IMR-90 (cell line): ENCODE measurements at regions not wholly inside any gene's neighbourhood (a gene's known extent, or its start where the extent isn't known, plus 50 kb on each side); places are given as distances from the start of the nearest gene placed in this dataset.

Experiments used
- ATAC-seq: fragments of 200-7000 bp; cut with Tn5 transposase; 2 replicates; pipeline ENCODE4 v1.9.1; 2020; ENCODE audit warnings: low read depth, mild to moderate bottlenecking, moderate library complexity
- BruUV-seq: library from RNA; stranded (reverse); fragments of 400-500 nt; replicated peaks from 2 replicates; lab custom pipeline; 2021; lab: Mats Ljungman, UMichigan
- CTCF ChIA-PET: fragments of 300-600 bp; formaldehyde crosslinking; extraction: SDS; loops from one replicate; lab custom pipeline; 2021; ENCODE audit warnings: antibody characterized with exemption; lab: Yijun Ruan, JAX
- POLR2A ChIA-PET: fragments of 300-600 bp; sonication (Branson Sonifier 250); formaldehyde crosslinking; loops from one replicate; lab custom pipeline; 2022; ENCODE audit warnings: antibody characterized with exemption; ENCODE audit not compliant: unreplicated experiment; lab: Charles Lee
- DNase-seq: peaks from one replicate; pipeline ENCODE4 v3.0.0; 2013
- H2AFZ ChIP-seq: replicated peaks from 2 replicates; pipeline ENCODE3; 2013; ENCODE audit warnings: low read length, mild to moderate bottlenecking; ENCODE audit not compliant: poor library complexity
- H2AK5ac ChIP-seq: 2 replicates; pipeline ENCODE4 v1.6.1; 2013; ENCODE audit warnings: low read depth, low read length, inconsistent platforms
- H2AK9ac ChIP-seq: replicated peaks from 2 replicates; pipeline ENCODE3; 2013; ENCODE audit warnings: mild to moderate bottlenecking, low read depth, low read length, moderate library complexity; ENCODE audit not compliant: poor library complexity
- H2BK120ac ChIP-seq: 2 replicates; pipeline ENCODE4 v1.6.1; 2013; ENCODE audit warnings: low read depth, low read length, inconsistent platforms
- H2BK15ac ChIP-seq: 3 replicates; pipeline ENCODE4 v1.6.1; 2013; ENCODE audit warnings: low read depth, low read length, inconsistent platforms
- H2BK20ac ChIP-seq: 2 replicates; pipeline ENCODE4 v1.6.1; 2013; ENCODE audit warnings: low read depth, mild to moderate bottlenecking, inconsistent platforms, low read length, moderate library complexity
- H2BK5ac ChIP-seq: 2 replicates; pipeline ENCODE4 v1.6.1; 2013; ENCODE audit warnings: mild to moderate bottlenecking, low read depth, low read length, inconsistent platforms; ENCODE audit not compliant: poor library complexity, severe bottlenecking
- H3K14ac ChIP-seq: replicated peaks from 2 replicates; pipeline ENCODE4 v1.6.1; 2013; ENCODE audit warnings: low read depth, low read length, inconsistent platforms
- H3K18ac ChIP-seq: 2 replicates; pipeline ENCODE4 v1.6.1; 2013; ENCODE audit warnings: low read depth, low read length, control low read depth
- H3K23ac ChIP-seq: 2 replicates; pipeline ENCODE4 v1.6.1; 2013; ENCODE audit warnings: low read depth, low read length, inconsistent platforms
- H3K27ac ChIP-seq: 2 replicates; pipeline ENCODE4 v1.5.1; 2013; ENCODE audit warnings: mild to moderate bottlenecking, control low read depth, low read length; ENCODE audit not compliant: insufficient read depth
- H3K27me3 ChIP-seq: 2 replicates; pipeline ENCODE4 v1.6.1; 2013; ENCODE audit warnings: low read length; ENCODE audit not compliant: control insufficient read depth, insufficient read depth
- H3K36me3 ChIP-seq: 2 replicates; pipeline ENCODE4 v1.6.1; 2013; ENCODE audit warnings: low read length, mixed read lengths; ENCODE audit not compliant: control insufficient read depth, insufficient read depth
- H3K4ac ChIP-seq: 2 replicates; pipeline ENCODE4 v1.6.1; 2013; ENCODE audit warnings: low read depth, low read length, inconsistent platforms
- H3K4me1 ChIP-seq: 2 replicates; pipeline ENCODE4 v1.6.1; 2013; ENCODE audit warnings: low read length, mixed read lengths; ENCODE audit not compliant: control insufficient read depth, insufficient read depth
- H3K4me2 ChIP-seq: 2 replicates; pipeline ENCODE4 v1.6.1; 2013; ENCODE audit warnings: low read depth, mild to moderate bottlenecking, control low read depth, low read length, moderate library complexity
- H3K4me3 ChIP-seq: 2 replicates; pipeline ENCODE4 v1.5.1; 2013; ENCODE audit warnings: low read depth, mild to moderate bottlenecking, control low read depth, low read length, moderate library complexity; ENCODE audit not compliant: insufficient read depth
- H3K56ac ChIP-seq: 2 replicates; pipeline ENCODE4 v1.6.1; 2013; ENCODE audit warnings: low read length, inconsistent platforms; ENCODE audit not compliant: insufficient read depth; ENCODE audit errors: extremely low read depth
- H3K79me1 ChIP-seq, 2 experiments: 2 replicates each; pipeline ENCODE4 v1.6.1; 2013; ENCODE audit warnings: low read length in 2 of 2, inconsistent platforms in 1 of 2, low read depth in 1 of 2
- H3K9ac ChIP-seq: 2 replicates; pipeline ENCODE4 v1.6.1; 2013; ENCODE audit warnings: low read depth, low read length, control low read depth
- H3K9me1 ChIP-seq: 2 replicates; pipeline ENCODE4 v1.6.1; 2013; ENCODE audit warnings: low read length, inconsistent platforms; ENCODE audit not compliant: insufficient read depth
- H3K9me3 ChIP-seq: 2 replicates; pipeline ENCODE4 v1.6.1; 2013; ENCODE audit warnings: low read length; ENCODE audit not compliant: control insufficient read depth, insufficient read depth
- H4K20me1 ChIP-seq: 2 replicates; pipeline ENCODE4 v1.6.1; 2013; ENCODE audit warnings: low read length, inconsistent platforms; ENCODE audit not compliant: insufficient read depth
- H4K5ac ChIP-seq: 2 replicates; pipeline ENCODE4 v1.6.1; 2013; ENCODE audit warnings: mild to moderate bottlenecking, low read depth, low read length, control low read depth
- H4K8ac ChIP-seq, 2 experiments: 2 replicates each; pipeline ENCODE4 v1.6.1; 2013; ENCODE audit warnings: low read depth in 2 of 2, low read length in 2 of 2, control low read depth in 1 of 2, inconsistent platforms in 1 of 2
- H4K91ac ChIP-seq: 2 replicates; pipeline ENCODE4 v1.6.1; 2013; ENCODE audit warnings: low read depth, low read length, inconsistent platforms; ENCODE audit not compliant: insufficient read depth
- RAD21 ChIP-seq: IDR thresholded peaks from 2 replicates; pipeline ENCODE4 v1.6.1; 2012; ENCODE audit warnings: low read length, improper control_type of control experiment
- WGBS, 2 experiments: methylation state at CpG; one replicate each; pipeline versions ENCODE4 v1.1.5 to v1.1.7; 2013; ENCODE audit warnings: missing lambda C conversion rate in 2 of 2; ENCODE audit not compliant: insufficient read length in 1 of 2; ENCODE audit errors: extremely low coverage in 2 of 2; 5-methylcytosine and 5-hydroxymethylcytosine counted together
- dilution Hi-C: fragments of 300-500 bp; cut with HindIII; formaldehyde crosslinking; loops from one replicate; pipeline ENCODE4 v1.14.3; 2018; ENCODE audit warnings: low sequenced_read_pairs; ENCODE audit not compliant: unreplicated experiment
- in situ Hi-C: fragments of 300-500 bp; cut with MboI; formaldehyde crosslinking; loops from 3 replicates; pipeline ENCODE4 v1.14.3; 2019; ENCODE audit warnings: low sequenced_read_pairs, inconsistent platforms, mixed read lengths
- intact Hi-C: fragments of 100-400 bp; cut with micrococcal nuclease; formaldehyde crosslinking; loops from 2 replicates; pipeline ENCODE4 v1.10.0; 2022

DNA sequence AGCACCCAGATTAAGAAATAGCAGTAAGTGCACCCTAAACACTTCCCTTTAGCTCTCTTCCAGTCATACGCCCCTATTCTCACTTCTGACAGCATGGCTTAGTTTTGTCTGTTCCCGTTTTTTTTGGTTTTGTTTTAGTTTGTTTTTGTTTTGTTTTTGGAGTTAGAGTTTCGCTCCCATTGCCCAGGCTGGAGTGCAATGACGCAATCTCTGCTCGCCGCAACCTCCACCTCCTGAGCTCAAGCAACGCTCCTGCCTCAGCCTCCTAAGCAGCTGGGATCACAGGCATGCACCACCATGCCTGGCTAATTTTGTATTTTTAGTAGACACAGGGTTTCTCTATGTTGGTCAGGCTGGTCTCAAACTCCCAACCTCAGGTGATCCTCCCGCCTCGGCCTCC, 2067.7 kb downstream of the SUCLG1 start:
- dilution Hi-C loops: no loop called here
- H3K4me1 ChIP-seq: no peaks in the 10 kb centered on the region
- no peak overlapping the region for H3K56ac ChIP-seq
- ChIA-PET CTCF (no interaction called here), POLR2A (no interaction called here)
- no peaks in the 10 kb centered on the region for H3K79me1 ChIP-seq
- H3K9ac ChIP-seq: no peak overlapping the region
- no peak overlapping the region for H2BK15ac ChIP-seq
- H4K91ac ChIP-seq: no peak overlapping the region
- no peak overlapping the region for H3K27ac ChIP-seq
- no peak overlapping the region for H2BK120ac ChIP-seq
- WGBS, 2 experiments: no CpG with 5 or more reads among the region's 9 CpGs
- TF ChIP-seq RAD21: no peak
- ATAC-seq: no peak
- H2AFZ ChIP-seq: no peak overlapping the region
- no peaks in the 10 kb centered on the region for H4K20me1 ChIP-seq
- no peak overlapping the region for H3K14ac ChIP-seq
- intact Hi-C loops: no loop called here
- no peaks in the 10 kb centered on the region for H3K27me3 ChIP-seq
- no peak overlapping the region for H3K23ac ChIP-seq
- no peak overlapping the region for H4K5ac ChIP-seq
- no peak overlapping the region for H3K4ac ChIP-seq
- H3K18ac ChIP-seq: no peak overlapping the region
- H3K4me3 ChIP-seq: no peak overlapping the region
- no peaks in the 10 kb centered on the region for H3K36me3 ChIP-seq
- no peak overlapping the region for H4K8ac ChIP-seq
- in situ Hi-C loops: no loop called here
- BruUV-seq: no TSS peak
- no peak overlapping the region for H3K4me2 ChIP-seq
- no peak overlapping the region for H2BK5ac ChIP-seq
- no peak overlapping the region for H2BK20ac ChIP-seq
- no peak overlapping the region for H2AK9ac ChIP-seq
- H3K9me1 ChIP-seq: no peaks in the 10 kb centered on the region
- no peak for DNase-seq
- H3K9me3 ChIP-seq: peaks cover 6% of the 10 kb centered on the region; the same call in 1 of the 2 replicates
- no peak overlapping the region for H2AK5ac ChIP-seq
